WERI-Rb-1 (cell line): ENCODE measurements at regions not wholly inside any gene's neighbourhood (a gene's known extent, or its start where the extent isn't known, plus 50 kb on each side); places are given as distances from the start of the nearest gene placed in this dataset.
"Not testable (repeated sequence)": the region's sequence is repeated elsewhere in the genome, so short reads cannot be mapped to it uniquely, and the experiment has no call there.

Experiments used
- DNase-seq: peaks from one replicate; pipeline ENCODE4 v3.0.0-alpha.2; 2020
- H3K27ac ChIP-seq: fragments of 250-450 bp; sonication (Bioruptor Pico); 2 replicates; pipeline ENCODE4 v1.5.1; 2020; ENCODE audit warnings: mild to moderate bottlenecking, moderate library complexity
- H3K27me3 ChIP-seq: fragments of 250-450 bp; sonication (Bioruptor Pico); 2 replicates; pipeline ENCODE4 v1.5.1; 2021; ENCODE audit warnings: mild to moderate bottlenecking, low read depth, moderate library complexity; ENCODE audit not compliant: insufficient read depth, severe bottlenecking
- H3K36me3 ChIP-seq: fragments of 250-450 bp; sonication (Bioruptor Pico); 2 replicates; pipeline ENCODE4 v1.5.1; 2020; ENCODE audit warnings: mild to moderate bottlenecking, moderate library complexity
- H3K4me3 ChIP-seq: 2 replicates; pipeline ENCODE4 v1.5.1; 2011; ENCODE audit warnings: low read depth, mild to moderate bottlenecking, control low read depth, low read length
- H3K9me3 ChIP-seq: fragments of 250-450 bp; sonication (Bioruptor Pico); 2 replicates; pipeline ENCODE4 v1.5.1; 2021; ENCODE audit warnings: mild to moderate bottlenecking, moderate library complexity; ENCODE audit not compliant: severe bottlenecking
- TF ChIP-seq, protein P1 (sequence below): IDR thresholded peaks from 2 replicates; pipeline ENCODE4 v1.5.1; 2011; ENCODE audit warnings: low read depth, mild to moderate bottlenecking, control low read depth, inconsistent platforms, low read length

DNA sequence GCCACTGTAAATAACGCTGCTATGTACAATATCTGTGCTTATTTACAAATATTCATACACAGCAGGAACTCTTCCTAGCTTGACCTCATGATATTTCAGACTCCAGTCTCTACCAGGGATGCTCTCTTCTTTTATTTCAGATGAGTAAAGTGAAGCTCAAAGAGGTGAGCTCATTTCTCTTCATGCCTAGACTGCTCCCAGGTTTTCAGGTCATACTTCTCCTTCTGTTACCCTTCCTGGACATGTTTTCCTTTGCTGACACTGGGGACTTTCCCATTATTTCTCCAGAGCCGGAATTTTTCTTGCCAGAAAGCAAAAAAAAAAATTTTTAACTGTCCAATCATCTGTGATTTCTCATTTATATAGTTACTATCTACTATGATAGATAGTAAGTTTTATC lies 147.2 kb upstream of the DST start:
- Histone ChIP-seq H3K27ac (no peak overlapping the region), H3K27me3 (no peaks in the 10 kb centered on the region), H3K36me3 (no peaks in the 10 kb centered on the region), H3K9me3 (peaks cover 2% of the 10 kb centered on the region), H3K4me3 (no peak overlapping the region)
- TF ChIP-seq, protein P1, sequence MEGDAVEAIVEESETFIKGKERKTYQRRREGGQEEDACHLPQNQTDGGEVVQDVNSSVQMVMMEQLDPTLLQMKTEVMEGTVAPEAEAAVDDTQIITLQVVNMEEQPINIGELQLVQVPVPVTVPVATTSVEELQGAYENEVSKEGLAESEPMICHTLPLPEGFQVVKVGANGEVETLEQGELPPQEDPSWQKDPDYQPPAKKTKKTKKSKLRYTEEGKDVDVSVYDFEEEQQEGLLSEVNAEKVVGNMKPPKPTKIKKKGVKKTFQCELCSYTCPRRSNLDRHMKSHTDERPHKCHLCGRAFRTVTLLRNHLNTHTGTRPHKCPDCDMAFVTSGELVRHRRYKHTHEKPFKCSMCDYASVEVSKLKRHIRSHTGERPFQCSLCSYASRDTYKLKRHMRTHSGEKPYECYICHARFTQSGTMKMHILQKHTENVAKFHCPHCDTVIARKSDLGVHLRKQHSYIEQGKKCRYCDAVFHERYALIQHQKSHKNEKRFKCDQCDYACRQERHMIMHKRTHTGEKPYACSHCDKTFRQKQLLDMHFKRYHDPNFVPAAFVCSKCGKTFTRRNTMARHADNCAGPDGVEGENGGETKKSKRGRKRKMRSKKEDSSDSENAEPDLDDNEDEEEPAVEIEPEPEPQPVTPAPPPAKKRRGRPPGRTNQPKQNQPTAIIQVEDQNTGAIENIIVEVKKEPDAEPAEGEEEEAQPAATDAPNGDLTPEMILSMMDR: no peak
- no peak for DNase-seq

DNA sequence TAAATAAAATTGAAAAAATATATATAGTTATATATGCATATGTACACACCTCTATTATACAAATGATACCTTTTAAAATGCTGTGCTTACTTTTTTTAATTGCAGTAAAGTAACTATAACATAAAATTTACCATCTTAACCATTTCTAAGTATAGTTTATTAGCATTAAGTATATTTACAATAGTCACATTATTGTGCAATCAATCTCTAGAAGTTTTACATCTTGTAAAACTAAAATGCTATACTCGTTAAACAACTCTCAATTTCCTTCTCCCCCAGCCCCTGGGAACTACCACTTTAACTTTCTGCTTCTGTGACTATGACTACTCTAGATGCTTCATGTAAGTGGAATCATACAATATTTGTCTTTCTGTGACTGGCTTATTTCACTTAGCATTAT lies 146.7 kb upstream of the DST start:
- TF ChIP-seq, protein P1: no peak
- Histone ChIP-seq H3K4me3 (no peak overlapping the region), H3K9me3 (peaks cover 7% of the 10 kb centered on the region), H3K36me3 (no peaks in the 10 kb centered on the region), H3K27ac (no peak overlapping the region), H3K27me3 (no peaks in the 10 kb centered on the region)
- no peak for DNase-seq

DNA sequence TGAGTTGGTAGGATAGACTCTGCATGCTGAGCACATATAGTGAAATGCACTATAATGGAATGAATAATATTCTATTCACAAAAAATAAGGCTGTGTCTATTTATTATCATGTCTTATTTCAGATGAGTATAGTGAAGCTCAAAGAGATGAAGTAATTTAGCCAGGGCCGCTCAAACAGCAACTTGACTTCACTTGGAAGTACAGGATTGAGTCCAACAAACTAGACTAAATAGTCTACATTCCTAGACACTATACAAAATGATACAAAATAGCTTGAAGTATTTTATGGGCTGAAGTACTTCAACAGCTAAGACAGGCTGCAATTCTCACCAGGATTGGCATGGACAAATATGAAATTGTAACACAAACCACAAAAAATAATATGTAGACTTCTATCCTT lies 144.5 kb upstream of the DST start:
- Histone ChIP-seq H3K4me3 (no peak overlapping the region), H3K27ac (no peak overlapping the region), H3K27me3 (no peaks in the 10 kb centered on the region), H3K9me3 (peaks cover 13% of the 10 kb centered on the region), H3K36me3 (no peaks in the 10 kb centered on the region)
- DNase-seq: no peak
- TF ChIP-seq, protein P1: no peak

DNA sequence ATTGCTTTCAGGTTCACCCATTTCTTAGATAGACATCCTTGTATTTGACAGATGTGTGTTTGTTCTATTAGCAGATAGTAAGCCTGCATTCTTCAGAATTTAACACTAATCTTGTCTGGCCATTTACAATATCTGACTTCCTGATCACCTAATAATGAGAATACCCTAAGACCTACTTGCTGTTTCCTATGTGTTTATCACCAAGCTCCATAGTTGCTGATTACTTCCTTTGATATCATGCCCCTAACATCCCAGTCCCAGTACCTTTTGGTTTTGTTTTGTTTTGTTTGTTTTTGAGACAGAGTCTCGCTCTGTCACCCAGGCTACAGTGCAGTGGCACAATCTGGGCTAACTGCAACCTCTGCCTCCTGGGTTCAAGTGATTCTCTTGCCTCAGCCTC lies 143.6 kb upstream of the DST start:
- no peak overlapping the region for H3K4me3 ChIP-seq
- TF ChIP-seq, protein P1: no peak
- H3K27ac ChIP-seq: no peak overlapping the region

DNA sequence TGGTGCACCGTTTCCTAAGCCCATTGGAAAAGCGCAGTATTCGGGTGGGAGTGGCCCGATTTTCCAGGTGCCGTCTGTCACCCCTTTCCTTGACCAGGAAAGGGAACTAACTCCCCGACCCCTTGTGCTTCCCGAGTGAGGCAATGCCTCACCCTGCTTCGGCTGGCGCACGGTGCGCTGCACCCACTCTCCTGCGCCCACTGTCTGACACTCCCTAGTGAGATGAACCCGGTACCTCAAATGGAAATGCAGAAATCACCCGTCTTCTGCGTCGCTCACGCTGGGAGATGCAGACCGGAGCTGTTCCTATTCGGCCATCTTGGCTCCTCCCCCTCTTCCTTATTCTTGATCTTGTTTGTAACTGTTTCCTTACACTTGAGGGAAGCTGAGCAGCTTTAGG lies 142.8 kb upstream of the DST start:
- DNase-seq, H3K36me3 ChIP-seq, H3K27ac ChIP-seq, H3K4me3 ChIP-seq, H3K27me3 ChIP-seq: not testable (repeated sequence)
- peaks cover 16% of the 10 kb centered on the region for H3K9me3 ChIP-seq

More for the DNA sequence above, 143.6 kb upstream of the DST start:
- no peak for DNase-seq
- peaks cover 13% of the 10 kb centered on the region for H3K9me3 ChIP-seq
- H3K36me3 ChIP-seq: no peaks in the 10 kb centered on the region
- H3K27me3 ChIP-seq: no peaks in the 10 kb centered on the region

DNA sequence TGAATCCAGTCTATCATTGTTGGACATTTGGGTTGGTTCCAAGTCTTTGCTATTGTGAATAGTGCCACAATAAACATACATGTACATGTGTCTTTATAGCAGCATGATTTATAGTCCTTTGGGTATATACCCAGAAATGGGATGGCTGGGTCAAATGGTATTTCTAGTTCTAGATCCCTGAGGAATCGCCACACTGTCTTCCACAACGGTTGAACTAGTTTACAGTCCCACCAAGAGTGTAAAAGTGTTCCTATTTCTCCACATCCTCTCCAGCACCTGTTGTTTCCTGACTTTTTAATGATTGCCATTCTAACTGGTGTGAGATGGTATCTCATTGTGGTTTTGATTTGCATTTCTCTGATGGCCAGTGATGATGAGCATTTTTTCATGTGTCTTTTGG lies 137.4 kb upstream of the DST start:
- H3K27me3 ChIP-seq, H3K4me3 ChIP-seq, H3K27ac ChIP-seq, DNase-seq, H3K36me3 ChIP-seq: not testable (repeated sequence)
- H3K9me3 ChIP-seq: peaks cover 21% of the 10 kb centered on the region

DNA sequence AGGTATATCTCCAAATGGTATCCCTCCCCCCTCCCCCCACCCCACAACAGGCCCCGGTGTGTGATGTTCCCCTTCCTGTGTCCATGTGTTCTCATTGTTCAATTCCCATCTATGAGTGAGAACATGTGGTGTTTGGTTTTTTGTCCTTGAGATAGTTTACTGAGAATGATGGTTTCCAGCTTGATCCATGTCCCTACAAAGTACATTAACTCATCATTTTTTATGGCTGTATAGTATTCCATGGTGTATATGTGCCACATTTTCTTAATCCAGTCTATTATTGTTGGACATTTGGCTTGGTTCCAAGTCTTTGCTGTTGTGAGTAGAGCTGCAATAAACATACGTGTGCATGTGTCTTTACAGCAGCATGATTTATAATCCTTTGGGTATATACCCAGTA lies 135.8 kb upstream of the DST start:
- H3K4me3 ChIP-seq, H3K27me3 ChIP-seq, H3K36me3 ChIP-seq, H3K27ac ChIP-seq, DNase-seq: not testable (repeated sequence)
- H3K9me3 ChIP-seq: peaks cover 13% of the 10 kb centered on the region
